Erythroblast (primary cell): ENCODE measurements at regions not wholly inside any gene's neighbourhood (a gene's known extent, or its start where the extent isn't known, plus 50 kb on each side); places are given as distances from the start of the nearest gene placed in this dataset.

Experiments
- DNase-seq, 2 experiments: peaks; one replicate each; lab custom pipeline; 2025; lab: John Stamatoyannopoulos, UW
- GATA1 ChIP-seq: IDR thresholded peaks from 2 replicates; pipeline ENCODE4 v1.6.1; 2011; ENCODE audit warnings: low read depth, mild to moderate bottlenecking, control low read depth, low read length, moderate library complexity
- POLR2A ChIP-seq: IDR thresholded peaks from 2 replicates; pipeline ENCODE4 v1.6.1; 2011; ENCODE audit warnings: mild to moderate bottlenecking, low read length

- no peak for DNase-seq
- TF ChIP-seq GATA1 (no peak), POLR2A (no peak)
Observed at GRCh38 chr3:161444694-161445077, 51.9 kb upstream of the OTOL1 start.

- DNase-seq = no peak
- TF ChIP-seq GATA1 (no peak), POLR2A (no peak)
Observed at GRCh38 chr3:161443921-161444693, 52.5 kb upstream of the OTOL1 start.

- TF ChIP-seq GATA1 = no peak
- TF ChIP-seq POLR2A = no peak
Observed at GRCh38 chr3:161430307-161430706, 59.0 kb upstream of the SPTSSB start.

GRCh38 chr3:161427347-161427746 lies 56.0 kb upstream of the SPTSSB start:
- TF ChIP-seq POLR2A (no peak), GATA1 (no peak)
- no peak for DNase-seq

More at GRCh38 chr3:161430307-161430706, 59.0 kb upstream of the SPTSSB start:
- no peak for DNase-seq

GRCh38 chr3:161426758-161427157 lies 55.4 kb upstream of the SPTSSB start:
- TF ChIP-seq GATA1 = no peak
- TF ChIP-seq POLR2A = no peak
- no peak for DNase-seq

- TF ChIP-seq GATA1 (no peak), POLR2A (no peak)
- DNase-seq = peak; percentile 22 to 54
Observed at GRCh38 chr3:161423911-161424522, 52.7 kb upstream of the SPTSSB start.

- no peak for DNase-seq
- no peak for TF ChIP-seq POLR2A
- no peak for TF ChIP-seq GATA1
Observed at GRCh38 chr3:161422171-161422700, 50.9 kb upstream of the SPTSSB start.
